ENCODE measurements at regions not wholly inside any gene's neighbourhood (a gene's known extent, or its start where the extent isn't known, plus 50 kb on each side); places are given as distances from the start of the nearest gene placed in this dataset.
"Not testable (repeated sequence)": the region's sequence is repeated elsewhere in the genome, so short reads cannot be mapped to it uniquely, and the experiment has no call there.

DNA sequence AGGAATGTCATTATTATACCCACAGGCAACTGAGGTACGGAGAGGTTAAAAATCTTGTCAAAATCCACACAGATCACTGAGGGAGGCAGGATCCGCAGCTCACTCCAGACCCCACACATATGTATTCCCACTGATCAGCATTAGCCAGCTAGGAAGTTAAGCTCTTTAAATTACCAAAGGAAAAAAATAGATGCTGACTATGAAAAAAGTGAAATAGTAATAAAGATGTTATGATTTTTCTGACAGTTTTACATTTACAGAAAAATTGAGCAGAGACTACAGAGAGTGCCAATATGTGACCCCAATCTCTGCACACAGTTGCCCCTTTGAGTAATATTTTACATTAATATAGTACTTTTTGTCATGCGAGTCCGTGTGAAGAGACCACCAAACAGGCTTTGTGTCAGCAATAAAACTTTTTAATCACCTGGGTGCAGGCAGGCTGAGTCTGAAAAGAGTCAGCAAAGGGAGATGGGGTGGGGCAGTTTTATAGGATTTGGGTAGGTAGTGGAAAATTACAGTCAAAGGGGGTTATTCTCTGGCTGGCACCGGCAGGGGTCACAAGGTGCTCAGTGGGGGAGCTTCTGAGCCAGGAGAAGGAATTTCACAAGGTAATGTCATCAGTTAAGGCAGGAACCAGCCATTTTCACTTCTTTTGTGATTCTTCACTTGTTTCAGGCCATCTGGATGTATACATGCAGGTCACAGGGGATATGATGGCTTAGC is 61.9 kb upstream of the NAA35 start:
- H3K9ac ChIP-seq (ENCODE audit: insufficient read depth, low read depth, low read length); H3K4me1 ChIP-seq (ENCODE audit: insufficient read depth, low read length); ATAC-seq; H3K4me2 ChIP-seq (ENCODE audit: low read depth, low read length); H3K79me2 ChIP-seq (ENCODE audit: insufficient read depth, low read length); FAIRE-seq; H3K27me3 ChIP-seq (ENCODE audit: control insufficient read depth in 1 of 2, insufficient read depth in 2 of 2, low read length in 2 of 2); H4K20me1 ChIP-seq (ENCODE audit: insufficient read depth, low read length); DNase-seq (ENCODE audit: low spot score); H2AFZ ChIP-seq (ENCODE audit: low read length); CTCF ChIA-PET (ENCODE audit: low intra/inter-chr PET ratio, low total read pairs); H3K4me3 ChIP-seq (replicated peaks in 1 of 3; ENCODE audit: insufficient read depth in 1 of 3, low read depth in 2 of 3, low read length in 3 of 3); POLR2A ChIA-PET; H3K9me3 ChIP-seq (ENCODE audit: low read length); intact Hi-C loops (cut with micrococcal nuclease; ENCODE audit: unreplicated experiment); BruUV-seq (replicated peaks); H3K36me3 ChIP-seq (replicated peaks in 1 of 2; ENCODE audit: control insufficient read depth in 1 of 2, insufficient read depth in 2 of 2, low read length in 2 of 2); H3K27ac ChIP-seq (ENCODE audit: extremely low read length, insufficient read depth, low read length); in situ Hi-C loops (cut with HindIII; ENCODE audit: extremely low pct_ligation_motif_present, low pct_unique_long_range_greater_than_20kb): not testable (repeated sequence)
- TF ChIP-seq MAFK (conservative IDR thresholded peaks at IDR 0.05 in 1 of 2, IDR thresholded peaks at IDR 0.05 in 1 of 2; ENCODE audit: low read length in 2 of 2) (peak; percentile 37 to 59), MAFF (IDR thresholded peaks at IDR 0.05; ENCODE audit: low read depth, low read length) (peak; percentile 40; the same call in 1 of the 2 replicates)
- WGBS (ENCODE audit: low lambda C conversion rate) = 87% methylated on average over 5 of the region's 5 CpGs

DNA sequence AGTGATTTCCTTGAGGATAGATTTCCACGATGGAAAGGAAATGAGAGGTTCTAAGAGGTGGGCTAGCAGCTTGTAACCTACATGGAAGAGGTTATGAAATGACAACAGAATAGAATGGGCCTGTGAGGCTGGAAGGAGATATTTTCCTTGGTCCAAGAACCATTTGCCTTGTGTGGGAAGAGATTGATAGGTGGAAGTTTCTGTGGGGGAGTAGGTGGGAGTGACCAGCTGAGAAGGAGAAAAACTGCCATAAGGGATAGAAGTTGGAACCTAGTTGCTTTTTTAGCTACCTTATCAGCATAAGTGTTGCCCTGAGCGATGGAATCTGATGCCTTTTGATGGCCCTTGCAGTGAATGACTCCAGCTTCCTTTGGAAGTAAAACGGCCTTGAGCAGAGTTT is 60.4 kb upstream of the NAA35 start:
- WGBS (ENCODE audit: low lambda C conversion rate) = 68% methylated on average over 3 of the region's 3 CpGs
- H3K27me3 ChIP-seq (ENCODE audit: control insufficient read depth in 1 of 2, insufficient read depth in 2 of 2, low read length in 2 of 2); H3K4me3 ChIP-seq (replicated peaks in 1 of 3; ENCODE audit: insufficient read depth in 1 of 3, low read depth in 2 of 3, low read length in 3 of 3); in situ Hi-C loops (cut with HindIII; ENCODE audit: extremely low pct_ligation_motif_present, low pct_unique_long_range_greater_than_20kb); FAIRE-seq; H3K36me3 ChIP-seq (replicated peaks in 1 of 2; ENCODE audit: control insufficient read depth in 1 of 2, insufficient read depth in 2 of 2, low read length in 2 of 2); H3K27ac ChIP-seq (ENCODE audit: extremely low read length, insufficient read depth, low read length); H3K4me2 ChIP-seq (ENCODE audit: low read depth, low read length); ATAC-seq; H3K4me1 ChIP-seq (ENCODE audit: insufficient read depth, low read length); H3K9ac ChIP-seq (ENCODE audit: insufficient read depth, low read depth, low read length); BruUV-seq (replicated peaks); CTCF ChIA-PET (ENCODE audit: low intra/inter-chr PET ratio, low total read pairs); H2AFZ ChIP-seq (ENCODE audit: low read length); H3K9me3 ChIP-seq (ENCODE audit: low read length); POLR2A ChIA-PET; DNase-seq (ENCODE audit: low spot score); H3K79me2 ChIP-seq (ENCODE audit: insufficient read depth, low read length); intact Hi-C loops (cut with micrococcal nuclease; ENCODE audit: unreplicated experiment); H4K20me1 ChIP-seq (ENCODE audit: insufficient read depth, low read length): not testable (repeated sequence)
